Duodenal mucosa (tissue), 2 donors: ENCODE measurements at regions not wholly inside any gene's neighbourhood (a gene's known extent, or its start where the extent isn't known, plus 50 kb on each side); places are given as distances from the start of the nearest gene placed in this dataset.
A peak's percentile ranks its signal among the peaks of the same experiment; 100 is the strongest.

Experiments used
- H3K27ac ChIP-seq: one replicate; pipeline ENCODE4 v1.7.0; 2013; ENCODE audit warnings: low read depth, low read length
- H3K27me3 ChIP-seq, 2 donors: one replicate each; pipeline ENCODE4 v1.7.0; 2013; ENCODE audit warnings: low read length in 2 of 2, control low read depth in 1 of 2; ENCODE audit not compliant: insufficient read depth in 2 of 2, control insufficient read depth in 1 of 2
- H3K36me3 ChIP-seq, 2 donors: one replicate each; pipeline ENCODE4 v1.7.0; 2013; ENCODE audit warnings: low read length in 2 of 2, control low read depth in 1 of 2; ENCODE audit not compliant: insufficient read depth in 2 of 2, control insufficient read depth in 1 of 2
- H3K4me1 ChIP-seq, 2 donors: one replicate each; pipeline ENCODE4 v1.7.0; 2013; ENCODE audit warnings: low read length in 2 of 2, control low read depth in 1 of 2; ENCODE audit not compliant: insufficient read depth in 2 of 2, control insufficient read depth in 1 of 2
- H3K4me3 ChIP-seq, 2 donors: one replicate each; pipeline ENCODE4 v1.7.0; 2013; ENCODE audit warnings: low read length in 2 of 2, low read depth in 1 of 2
- H3K9ac ChIP-seq, 2 donors: one replicate each; pipeline ENCODE4 v1.7.0; 2013; ENCODE audit warnings: low read length in 2 of 2, low read depth in 1 of 2
- H3K9me3 ChIP-seq, 2 donors: one replicate each; pipeline ENCODE4 v1.7.0; 2013; ENCODE audit warnings: low read length in 2 of 2, control low read depth in 1 of 2; ENCODE audit not compliant: control insufficient read depth in 1 of 2

GRCh38 chr5:167351316-167351715, 940.1 kb upstream of the WWC1 start:
- H3K27me3 ChIP-seq: no peaks in the 10 kb centered on the region
- H3K4me1 ChIP-seq: no peaks in the 10 kb centered on the region
- H3K9me3 ChIP-seq: no peaks in the 10 kb centered on the region
- no peak overlapping the region for H3K9ac ChIP-seq
- H3K4me3 ChIP-seq: no peak overlapping the region
- H3K36me3 ChIP-seq: no peaks in the 10 kb centered on the region
- H3K27ac ChIP-seq: no peak overlapping the region

- Histone ChIP-seq H3K27ac (no peak overlapping the region), H3K9ac (no peak overlapping the region), H3K4me1 (no peaks in the 10 kb centered on the region), H3K36me3 (no peaks in the 10 kb centered on the region), H3K4me3 (no peak overlapping the region), H3K9me3 (no peaks in the 10 kb centered on the region), H3K27me3 (no peaks in the 10 kb centered on the region)
Observed at GRCh38 chr5:167352801-167353200, 938.6 kb upstream of the WWC1 start.

GRCh38 chr5:167355346-167355745, 936.1 kb upstream of the WWC1 start:
- H3K27ac ChIP-seq: no peak overlapping the region
- H3K9ac ChIP-seq: no peak overlapping the region
- no peaks in the 10 kb centered on the region for H3K36me3 ChIP-seq
- no peaks in the 10 kb centered on the region for H3K27me3 ChIP-seq
- H3K4me3 ChIP-seq: no peak overlapping the region
- H3K9me3 ChIP-seq: no peaks in the 10 kb centered on the region
- no peaks in the 10 kb centered on the region for H3K4me1 ChIP-seq

GRCh38 chr5:167356374-167356773, 935.1 kb upstream of the WWC1 start:
- no peaks in the 10 kb centered on the region for H3K27me3 ChIP-seq
- H3K4me3 ChIP-seq: no peak overlapping the region
- no peak overlapping the region for H3K9ac ChIP-seq
- H3K36me3 ChIP-seq: no peaks in the 10 kb centered on the region
- H3K27ac ChIP-seq: no peak overlapping the region
- H3K9me3 ChIP-seq: no peaks in the 10 kb centered on the region
- no peaks in the 10 kb centered on the region for H3K4me1 ChIP-seq

GRCh38 chr5:167358868-167359492, 932.5 kb upstream of the WWC1 start:
- H3K36me3 ChIP-seq: no peaks in the 10 kb centered on the region
- H3K4me3 ChIP-seq: no peak overlapping the region
- no peaks in the 10 kb centered on the region for H3K27me3 ChIP-seq
- no peaks in the 10 kb centered on the region for H3K4me1 ChIP-seq
- H3K27ac ChIP-seq: no peak overlapping the region
- H3K9me3 ChIP-seq: no peaks in the 10 kb centered on the region
- H3K9ac ChIP-seq: no peak overlapping the region

GRCh38 chr5:167361795-167362194, 929.6 kb upstream of the WWC1 start:
- no peaks in the 10 kb centered on the region for H3K36me3 ChIP-seq
- H3K27ac ChIP-seq: no peak overlapping the region
- no peaks in the 10 kb centered on the region for H3K9me3 ChIP-seq
- no peaks in the 10 kb centered on the region for H3K27me3 ChIP-seq
- H3K9ac ChIP-seq: no peak overlapping the region
- no peak overlapping the region for H3K4me3 ChIP-seq
- no peaks in the 10 kb centered on the region for H3K4me1 ChIP-seq

GRCh38 chr5:167363065-167363464, 928.4 kb upstream of the WWC1 start:
- H3K27ac ChIP-seq: no peak overlapping the region
- no peaks in the 10 kb centered on the region for H3K27me3 ChIP-seq
- H3K4me1 ChIP-seq: no peaks in the 10 kb centered on the region
- no peak overlapping the region for H3K9ac ChIP-seq
- H3K9me3 ChIP-seq: no peaks in the 10 kb centered on the region
- no peak overlapping the region for H3K4me3 ChIP-seq
- no peaks in the 10 kb centered on the region for H3K36me3 ChIP-seq

- Histone ChIP-seq H3K9me3 (no peaks in the 10 kb centered on the region), H3K4me1 (no peaks in the 10 kb centered on the region), H3K36me3 (no peaks in the 10 kb centered on the region), H3K27me3 (no peaks in the 10 kb centered on the region), H3K4me3 (no peak overlapping the region), H3K27ac (no peak overlapping the region), H3K9ac (no peak overlapping the region)
Observed at GRCh38 chr5:167375125-167375524, 916.3 kb upstream of the WWC1 start.

GRCh38 chr5:167378894-167379723, 912.3 kb upstream of the WWC1 start:
- H3K9me3 ChIP-seq: no peaks in the 10 kb centered on the region

GRCh38 chr5:167381457-167381856, 910.0 kb upstream of the WWC1 start:
- no peak overlapping the region for H3K4me3 ChIP-seq
- H3K9ac ChIP-seq: no peak overlapping the region
- no peaks in the 10 kb centered on the region for H3K4me1 ChIP-seq
- no peak overlapping the region for H3K27ac ChIP-seq
- H3K9me3 ChIP-seq: no peaks in the 10 kb centered on the region
- H3K27me3 ChIP-seq: no peaks in the 10 kb centered on the region
- H3K36me3 ChIP-seq: no peaks in the 10 kb centered on the region

More at GRCh38 chr5:167378894-167379723, 912.3 kb upstream of the WWC1 start:
- no peak overlapping the region for H3K9ac ChIP-seq
- no peaks in the 10 kb centered on the region for H3K36me3 ChIP-seq
- H3K4me3 ChIP-seq: peak overlapping the region; percentile 46 to 54
- H3K27me3 ChIP-seq: no peaks in the 10 kb centered on the region
- H3K27ac ChIP-seq: no peak overlapping the region
- H3K4me1 ChIP-seq: no peaks in the 10 kb centered on the region
